ENCODE measurements at regions not wholly inside any gene's neighbourhood (a gene's known extent, or its start where the extent isn't known, plus 50 kb on each side); places are given as distances from the start of the nearest gene placed in this dataset.
"Not testable (repeated sequence)": the region's sequence is repeated elsewhere in the genome, so short reads cannot be mapped to it uniquely, and the experiment has no call there.

GRCh38 chr2:137888845-137889244 is 75.4 kb upstream of the HNMT start:
- DNase-seq (ENCODE audit: low read depth), result no peak

DNA sequence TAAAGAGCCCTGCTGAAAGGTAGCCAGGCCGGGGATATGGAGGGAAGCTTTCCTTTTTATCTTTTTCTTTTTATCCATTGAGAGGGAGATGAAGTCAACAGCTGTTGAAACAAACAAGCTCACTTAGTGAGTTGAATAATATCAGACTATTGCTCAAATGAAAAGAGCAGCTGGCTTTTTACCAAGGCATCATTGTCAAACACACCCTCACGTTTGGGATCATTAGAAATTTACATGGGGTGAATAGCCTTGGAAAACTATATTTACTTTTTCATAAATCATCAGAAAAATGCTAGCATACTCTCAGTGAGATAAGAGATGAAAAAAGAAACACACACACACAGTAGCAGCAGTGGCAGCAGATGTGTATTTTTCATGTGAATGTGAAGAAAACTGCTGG is 71.5 kb upstream of the HNMT start:
- no peak for DNase-seq (ENCODE audit: low read depth)

GRCh38 chr2:137893145-137893544 is 71.1 kb upstream of the HNMT start:
- no peak for DNase-seq (ENCODE audit: low read depth)

GRCh38 chr2:137896467-137896866 is 67.8 kb upstream of the HNMT start:
- DNase-seq (ENCODE audit: low read depth), result no peak

DNA sequence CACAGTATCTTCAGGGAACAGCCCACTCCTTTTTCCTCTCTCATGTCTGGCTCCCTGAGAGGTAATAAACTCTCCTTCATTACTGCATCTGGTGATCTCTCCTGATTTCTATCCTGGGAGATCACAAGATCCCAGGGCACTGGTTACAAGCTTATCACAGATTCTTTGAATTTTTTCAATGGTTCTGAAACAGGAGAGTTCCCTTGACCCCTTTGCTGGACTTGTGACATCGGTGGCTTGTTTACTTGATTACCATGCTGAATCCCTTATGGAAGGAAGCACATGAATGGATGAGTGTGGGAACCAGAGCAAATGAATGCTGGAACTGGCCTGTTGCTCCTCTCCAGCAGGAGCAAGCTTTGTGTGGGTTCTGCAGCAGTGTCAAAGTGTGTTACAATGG is 67.2 kb upstream of the HNMT start:
- no peak for DNase-seq (ENCODE audit: low read depth)

GRCh38 chr2:137900421-137901141 is 63.7 kb upstream of the HNMT start:
- no peak for DNase-seq (ENCODE audit: low read depth)

GRCh38 chr2:137910641-137911040 is 53.6 kb upstream of the HNMT start:
- no peak for DNase-seq (ENCODE audit: low read depth)

- DNase-seq (ENCODE audit: low read depth), result no peak
Measured at GRCh38 chr2:137912371-137912770, 51.9 kb upstream of the HNMT start.

GRCh38 chr2:137913169-137913568 is 51.1 kb upstream of the HNMT start:
- no peak for DNase-seq (ENCODE audit: low read depth)

- DNase-seq (ENCODE audit: low read depth), result not testable (repeated sequence)
Measured at GRCh38 chr2:137913648-137914047, 50.6 kb upstream of the HNMT start.
